Body of pancreas (tissue), 4 donors: ENCODE measurements at regions not wholly inside any gene's neighbourhood (a gene's known extent, or its start where the extent isn't known, plus 50 kb on each side); places are given as distances from the start of the nearest gene placed in this dataset.

Source experiments
- ATAC-seq: fragments of 150-250 bp; one replicate; pipeline ENCODE4 v1.9.1; 2016
- DNase-seq, 4 donors: peaks; one replicate each; pipeline ENCODE4 v3.0.0-alpha.2; 2019
- H3K27ac ChIP-seq, 4 donors: fragments of 200-600 bp; sonication (generic); 1 replicate in 3 of 4; 2 replicates in 1 of 4; pipeline versions ENCODE4 v1.5.1 to v1.6.1; 2016 to 2019; ENCODE audit warnings: mild to moderate bottlenecking in 1 of 4, mixed read lengths in 1 of 4, moderate library complexity in 1 of 4
- H3K27me3 ChIP-seq, 2 donors: fragments of 200-600 bp; sonication (generic); one replicate each; pipeline ENCODE4 v1.6.0; 2016; ENCODE audit warnings: mild to moderate bottlenecking in 1 of 2
- H3K36me3 ChIP-seq, 2 donors: fragments of 200-600 bp; sonication (generic); replicated peaks in 1 of 2; 2 replicates each; pipeline ENCODE4 v1.5.1; 2016; ENCODE audit warnings: low read depth in 2 of 2; ENCODE audit not compliant: insufficient read depth in 1 of 2
- H3K4me1 ChIP-seq: fragments of 200-600 bp; sonication (generic); one replicate; pipeline ENCODE4 v1.6.0; 2016
- H3K4me3 ChIP-seq, 2 donors: fragments of 200-600 bp; sonication (generic); 1 replicate in 1 of 2; 2 replicates in 1 of 2; pipeline ENCODE4 v1.5.1; 2016 to 2019
- H3K9me3 ChIP-seq, 3 donors: fragments of 200-600 bp; sonication (generic); 1 replicate in 2 of 3; 2 replicates in 1 of 3; pipeline ENCODE4 v1.5.1; 2016
- POLR2A ChIP-seq, 3 donors: fragments of 450-650 bp; IDR thresholded peaks; one replicate each; pipeline ENCODE4 v1.6.1; 2016; ENCODE audit warnings: antibody characterized with exemption in 3 of 3, mild to moderate bottlenecking in 2 of 3
- WGBS, 2 donors: methylation state at CpG; one replicate each; pipeline ENCODE4 v1.1.5; 2017; 5-methylcytosine and 5-hydroxymethylcytosine counted together
- intact Hi-C: fragments of 100-400 bp; cut with DNase I; formaldehyde crosslinking; loops from one replicate; pipeline ENCODE4 v1.15.1; 2023
- TF ChIP-seq, protein P1 (sequence below), 7 experiments: fragments of 450-650 bp in 4 of 7; fragments of 200-600 bp in 3 of 7; sonication (generic) in 3 of 7; IDR thresholded peaks; one replicate each; pipeline ENCODE4 v1.5.1; 2016 to 2019; ENCODE audit warnings: antibody characterized with exemption in 7 of 7

DNA sequence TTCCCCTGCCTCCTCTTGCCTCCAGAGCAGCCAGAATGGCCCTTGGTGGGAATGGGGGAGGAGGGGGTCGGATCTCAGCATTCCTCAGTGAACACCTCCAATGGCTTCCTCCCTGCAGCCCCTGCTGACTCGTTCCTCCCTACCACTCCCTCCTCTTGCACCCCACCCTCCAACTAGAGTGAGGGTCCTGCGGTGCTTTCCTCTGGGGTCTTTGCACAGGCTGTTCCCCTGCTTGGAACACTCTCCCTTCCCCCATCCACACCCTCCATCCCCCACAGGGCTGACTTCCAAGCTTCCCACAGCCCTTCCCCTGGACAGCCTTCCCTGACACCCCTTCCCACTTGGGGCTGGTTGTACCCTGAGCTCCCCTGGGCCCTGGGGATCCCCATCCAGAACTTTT, 70.4 kb upstream of the NEK6 start:
- Histone ChIP-seq H3K4me1 (no peaks in the 10 kb centered on the region), H3K9me3 (no peaks in the 10 kb centered on the region), H3K27me3 (no peaks in the 10 kb centered on the region), H3K27ac (no peak overlapping the region), H3K36me3 (no peaks in the 10 kb centered on the region), H3K4me3 (no peak overlapping the region)
- WGBS, 2 donors: 65 to 75% methylated on average over 3 of the region's 3 CpGs
- TF ChIP-seq POLR2A (IDR thresholded peaks at IDR 0.05): no peak
- TF ChIP-seq, protein P1, sequence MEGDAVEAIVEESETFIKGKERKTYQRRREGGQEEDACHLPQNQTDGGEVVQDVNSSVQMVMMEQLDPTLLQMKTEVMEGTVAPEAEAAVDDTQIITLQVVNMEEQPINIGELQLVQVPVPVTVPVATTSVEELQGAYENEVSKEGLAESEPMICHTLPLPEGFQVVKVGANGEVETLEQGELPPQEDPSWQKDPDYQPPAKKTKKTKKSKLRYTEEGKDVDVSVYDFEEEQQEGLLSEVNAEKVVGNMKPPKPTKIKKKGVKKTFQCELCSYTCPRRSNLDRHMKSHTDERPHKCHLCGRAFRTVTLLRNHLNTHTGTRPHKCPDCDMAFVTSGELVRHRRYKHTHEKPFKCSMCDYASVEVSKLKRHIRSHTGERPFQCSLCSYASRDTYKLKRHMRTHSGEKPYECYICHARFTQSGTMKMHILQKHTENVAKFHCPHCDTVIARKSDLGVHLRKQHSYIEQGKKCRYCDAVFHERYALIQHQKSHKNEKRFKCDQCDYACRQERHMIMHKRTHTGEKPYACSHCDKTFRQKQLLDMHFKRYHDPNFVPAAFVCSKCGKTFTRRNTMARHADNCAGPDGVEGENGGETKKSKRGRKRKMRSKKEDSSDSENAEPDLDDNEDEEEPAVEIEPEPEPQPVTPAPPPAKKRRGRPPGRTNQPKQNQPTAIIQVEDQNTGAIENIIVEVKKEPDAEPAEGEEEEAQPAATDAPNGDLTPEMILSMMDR (IDR thresholded peaks at IDR 0.05): no peak
- intact Hi-C loops: no loop called here
- no peak for ATAC-seq
- no peak for DNase-seq

DNA sequence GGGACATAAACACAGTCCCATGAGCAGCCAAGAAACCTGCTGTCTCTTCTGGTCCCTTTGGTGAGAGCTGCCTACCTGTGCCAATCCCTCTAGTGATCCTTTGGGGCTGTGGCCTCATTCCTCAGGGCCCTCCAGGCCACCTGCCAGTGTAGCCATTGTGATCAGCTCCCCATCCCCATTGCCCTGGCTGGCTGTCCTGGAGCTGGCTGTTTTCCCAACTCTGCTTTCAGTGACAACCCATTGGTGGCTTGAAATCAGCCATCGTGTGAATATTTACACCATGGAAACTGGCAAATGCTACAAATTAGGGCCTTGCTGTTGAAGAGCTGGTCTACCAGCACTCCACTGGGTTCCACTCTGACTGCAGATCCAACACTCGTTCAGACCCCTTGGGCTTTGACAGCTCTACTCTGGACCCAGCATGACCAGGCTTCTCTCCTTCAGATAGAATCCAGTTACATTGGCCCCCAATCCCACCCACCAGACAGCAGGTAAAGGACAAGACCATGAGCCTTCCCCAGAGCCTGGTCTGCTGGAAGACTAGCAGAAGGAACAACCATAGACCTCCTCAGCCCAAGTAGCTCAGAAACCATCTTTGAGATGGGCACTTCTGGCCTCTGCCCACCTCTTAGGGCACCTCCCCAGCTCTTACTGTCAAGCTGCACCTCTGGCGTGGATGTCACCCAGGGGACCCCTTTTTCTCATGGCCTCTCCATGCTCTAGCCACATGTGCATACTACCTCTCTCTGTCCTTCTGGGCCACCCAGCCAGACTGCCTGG, 69.2 kb upstream of the NEK6 start:
- Histone ChIP-seq H3K4me1 (no peaks in the 10 kb centered on the region), H3K36me3 (no peaks in the 10 kb centered on the region), H3K27ac (no peak overlapping the region), H3K27me3 (no peaks in the 10 kb centered on the region), H3K4me3 (no peak overlapping the region), H3K9me3 (no peaks in the 10 kb centered on the region)
- DNase-seq (no peak), ATAC-seq (no peak)
- WGBS, 2 donors: 78 to 96% methylated on average over 3 of the region's 3 CpGs
- TF ChIP-seq, protein P1 (IDR thresholded peaks at IDR 0.05): no peak
- no peak for TF ChIP-seq POLR2A (IDR thresholded peaks at IDR 0.05)
- intact Hi-C loops: no loop called here

DNA sequence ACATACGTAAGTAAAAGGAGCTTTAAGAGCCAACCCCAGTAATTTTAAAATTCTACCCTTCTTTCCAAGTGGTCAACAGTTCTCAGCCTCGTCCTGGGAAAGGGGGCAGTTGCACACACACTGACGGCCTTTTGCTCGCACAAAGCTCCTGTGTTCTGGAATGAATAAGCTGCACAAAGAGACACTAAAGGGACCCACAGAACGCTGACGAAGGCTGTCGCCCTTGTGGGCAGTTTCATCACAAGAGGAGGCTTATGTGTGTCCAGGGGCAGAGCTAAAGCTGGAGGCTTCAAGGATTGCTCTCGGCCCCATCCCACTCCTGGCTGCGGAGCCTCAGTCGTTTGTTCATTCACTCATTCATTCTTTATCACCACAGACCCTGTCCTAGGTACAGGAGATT, 67.0 kb upstream of the NEK6 start:
- no peak for DNase-seq

DNA sequence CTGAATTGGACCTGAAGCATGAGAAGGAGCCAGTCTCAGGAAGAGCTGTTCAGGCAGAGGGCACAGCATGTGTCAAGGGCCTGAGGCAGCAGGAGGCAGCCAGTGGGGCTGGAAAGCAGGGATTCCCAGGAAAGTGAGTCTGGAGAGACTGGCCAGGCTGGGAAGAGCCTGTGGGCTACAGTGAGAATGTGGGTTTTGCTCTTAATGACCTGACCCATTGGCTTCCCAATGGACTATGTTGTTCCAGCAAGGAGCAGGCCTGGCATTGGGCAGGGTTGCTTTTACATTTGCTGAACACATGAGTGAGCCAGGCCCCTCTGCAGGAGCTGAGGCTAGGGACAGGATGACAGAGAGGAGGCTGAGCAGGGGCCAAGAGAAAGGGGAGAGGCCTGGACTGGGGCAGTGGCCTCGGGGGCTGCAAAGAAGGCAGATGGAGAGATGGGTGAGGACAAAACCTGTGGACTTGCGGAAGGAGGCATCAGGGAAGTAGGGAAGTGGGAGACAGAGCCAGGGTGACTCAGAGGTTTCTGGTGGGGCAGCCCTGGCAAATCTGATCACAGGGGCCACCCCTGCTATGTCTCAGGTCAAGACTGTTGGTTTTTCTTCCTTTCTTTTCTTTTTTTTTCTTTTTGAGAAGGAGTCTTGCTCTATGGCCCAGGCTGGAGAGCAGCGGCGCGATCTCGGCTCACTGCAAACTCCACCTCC, 65.9 kb upstream of the NEK6 start:
- WGBS, 2 donors: 92 to 94% methylated on average over 6 of the region's 6 CpGs
- Histone ChIP-seq H3K36me3 (no peaks in the 10 kb centered on the region), H3K27me3 (no peaks in the 10 kb centered on the region), H3K27ac (no peak overlapping the region), H3K4me3 (no peak overlapping the region), H3K9me3 (no peaks in the 10 kb centered on the region), H3K4me1 (no peaks in the 10 kb centered on the region)
- intact Hi-C loops: no loop called here
- no peak for DNase-seq
- TF ChIP-seq, protein P1 (IDR thresholded peaks at IDR 0.05): no peak
- TF ChIP-seq POLR2A (IDR thresholded peaks at IDR 0.05): no peak
- ATAC-seq: no peak

More for the DNA sequence above, 67.0 kb upstream of the NEK6 start:
- Histone ChIP-seq H3K4me3 (no peak overlapping the region), H3K36me3 (no peaks in the 10 kb centered on the region), H3K9me3 (no peaks in the 10 kb centered on the region), H3K27me3 (no peaks in the 10 kb centered on the region), H3K27ac (no peak overlapping the region), H3K4me1 (no peaks in the 10 kb centered on the region)
- TF ChIP-seq, protein P1 (IDR thresholded peaks at IDR 0.05): no peak
- TF ChIP-seq POLR2A (IDR thresholded peaks at IDR 0.05): no peak
- WGBS, 2 donors: 75 to 81% methylated on average over 10 of the region's 10 CpGs
- intact Hi-C loops: no loop called here
- no peak for ATAC-seq
